Gastroesophageal sphincter (tissue), 3 donors: ENCODE measurements at regions not wholly inside any gene's neighbourhood (a gene's known extent, or its start where the extent isn't known, plus 50 kb on each side); places are given as distances from the start of the nearest gene placed in this dataset.

Experiments
- EP300 ChIP-seq: sonication (generic); formaldehyde crosslinking; IDR thresholded peaks from one replicate; pipeline ENCODE4 v1.6.1; 2017; ENCODE audit warnings: antibody characterized with exemption, mild to moderate bottlenecking
- POLR2A ChIP-seq, 2 donors: fragments of 450-650 bp; IDR thresholded peaks; one replicate each; pipeline ENCODE4 v1.6.1; 2017; ENCODE audit warnings: antibody characterized with exemption in 2 of 2, mild to moderate bottlenecking in 2 of 2, moderate library complexity in 1 of 2
- TF ChIP-seq, protein P1 (sequence below), 4 experiments: fragments of 200-600 bp in 2 of 4; fragments of 450-650 bp in 2 of 4; sonication (generic) in 1 of 4; IDR thresholded peaks; one replicate each; pipeline ENCODE4 v1.5.1; 2017 to 2019; ENCODE audit warnings: antibody characterized with exemption in 4 of 4, mild to moderate bottlenecking in 2 of 4, moderate library complexity in 2 of 4

DNA sequence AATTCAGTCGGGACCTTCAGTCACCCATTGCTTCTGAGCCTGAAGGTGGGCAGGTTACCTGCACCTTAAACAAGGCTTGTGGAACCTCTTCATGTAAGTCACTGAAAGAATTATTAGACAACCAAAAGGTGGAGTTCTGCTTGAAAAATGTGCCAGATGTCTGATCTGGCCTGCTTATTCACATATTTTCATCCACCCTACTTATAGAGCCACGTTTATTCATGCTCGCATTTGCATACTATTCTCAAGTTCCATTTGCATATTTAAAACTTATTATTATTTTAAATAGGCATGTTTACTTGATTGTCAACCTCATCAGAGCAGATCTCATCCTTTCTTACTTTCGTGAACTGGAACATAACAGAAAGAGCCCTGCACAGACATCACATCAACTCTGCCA is 140.0 kb upstream of the NABP1 start:
- TF ChIP-seq EP300 (no peak), POLR2A (IDR thresholded peaks at IDR 0.05) (no peak)
- TF ChIP-seq, protein P1, sequence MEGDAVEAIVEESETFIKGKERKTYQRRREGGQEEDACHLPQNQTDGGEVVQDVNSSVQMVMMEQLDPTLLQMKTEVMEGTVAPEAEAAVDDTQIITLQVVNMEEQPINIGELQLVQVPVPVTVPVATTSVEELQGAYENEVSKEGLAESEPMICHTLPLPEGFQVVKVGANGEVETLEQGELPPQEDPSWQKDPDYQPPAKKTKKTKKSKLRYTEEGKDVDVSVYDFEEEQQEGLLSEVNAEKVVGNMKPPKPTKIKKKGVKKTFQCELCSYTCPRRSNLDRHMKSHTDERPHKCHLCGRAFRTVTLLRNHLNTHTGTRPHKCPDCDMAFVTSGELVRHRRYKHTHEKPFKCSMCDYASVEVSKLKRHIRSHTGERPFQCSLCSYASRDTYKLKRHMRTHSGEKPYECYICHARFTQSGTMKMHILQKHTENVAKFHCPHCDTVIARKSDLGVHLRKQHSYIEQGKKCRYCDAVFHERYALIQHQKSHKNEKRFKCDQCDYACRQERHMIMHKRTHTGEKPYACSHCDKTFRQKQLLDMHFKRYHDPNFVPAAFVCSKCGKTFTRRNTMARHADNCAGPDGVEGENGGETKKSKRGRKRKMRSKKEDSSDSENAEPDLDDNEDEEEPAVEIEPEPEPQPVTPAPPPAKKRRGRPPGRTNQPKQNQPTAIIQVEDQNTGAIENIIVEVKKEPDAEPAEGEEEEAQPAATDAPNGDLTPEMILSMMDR (IDR thresholded peaks at IDR 0.05), result no peak
